Stimulated activated CD4-positive, alpha-beta T cell treated with anti-CD3 and anti-CD28 coated beads, TNF-alpha, amount 100 ng/mL, for 48 hours (primary cell): ENCODE measurements at regions not wholly inside any gene's neighbourhood (a gene's known extent, or its start where the extent isn't known, plus 50 kb on each side); places are given as distances from the start of the nearest gene placed in this dataset.
"Not testable (repeated sequence)": the region's sequence is repeated elsewhere in the genome, so short reads cannot be mapped to it uniquely, and the experiment has no call there.

Source experiments
- DNase-seq, 3 donors: peaks; one replicate each; pipeline ENCODE4 v3.0.0-alpha.2; 2020; ENCODE audit warnings: low read depth in 3 of 3

DNA sequence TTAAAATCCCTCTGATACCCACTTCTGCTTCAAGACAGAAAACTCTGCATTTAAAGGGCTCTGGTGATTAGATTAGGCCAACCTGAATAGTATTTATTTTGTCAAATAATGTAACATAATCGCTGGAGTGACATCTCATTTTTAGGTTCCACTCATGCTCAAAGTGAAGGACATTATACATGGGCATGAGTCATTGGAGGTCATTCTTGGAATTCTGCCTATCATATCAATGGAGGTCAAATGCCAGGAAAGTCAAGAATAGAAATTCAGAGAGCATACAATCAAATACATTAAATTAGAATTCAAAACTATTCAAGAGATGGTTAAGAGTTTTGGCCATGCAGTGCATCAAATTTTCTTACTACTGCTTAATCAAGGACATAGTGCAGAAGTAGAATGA lies 50.8 kb upstream of the PRSS1 start:
- no peak for DNase-seq

DNA sequence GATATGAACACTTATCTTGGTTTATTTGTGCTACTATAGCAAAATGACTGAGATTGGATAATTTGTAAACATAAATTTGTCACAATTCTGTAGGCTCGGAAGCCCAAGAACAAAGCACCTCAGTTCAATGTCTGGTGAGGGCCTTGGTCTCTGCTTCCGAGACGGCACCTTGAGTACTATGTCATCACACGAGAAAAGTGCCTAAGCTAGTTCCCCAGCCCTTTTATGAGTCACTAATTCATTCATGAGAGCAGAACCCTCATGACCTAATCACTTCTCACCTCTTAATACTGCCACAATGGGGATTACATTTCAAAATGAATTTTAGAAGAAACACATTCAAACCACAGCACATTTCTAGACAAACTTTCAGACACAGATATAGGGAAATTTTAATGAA lies 52.0 kb upstream of the PRSS1 start:
- DNase-seq: no peak

DNA sequence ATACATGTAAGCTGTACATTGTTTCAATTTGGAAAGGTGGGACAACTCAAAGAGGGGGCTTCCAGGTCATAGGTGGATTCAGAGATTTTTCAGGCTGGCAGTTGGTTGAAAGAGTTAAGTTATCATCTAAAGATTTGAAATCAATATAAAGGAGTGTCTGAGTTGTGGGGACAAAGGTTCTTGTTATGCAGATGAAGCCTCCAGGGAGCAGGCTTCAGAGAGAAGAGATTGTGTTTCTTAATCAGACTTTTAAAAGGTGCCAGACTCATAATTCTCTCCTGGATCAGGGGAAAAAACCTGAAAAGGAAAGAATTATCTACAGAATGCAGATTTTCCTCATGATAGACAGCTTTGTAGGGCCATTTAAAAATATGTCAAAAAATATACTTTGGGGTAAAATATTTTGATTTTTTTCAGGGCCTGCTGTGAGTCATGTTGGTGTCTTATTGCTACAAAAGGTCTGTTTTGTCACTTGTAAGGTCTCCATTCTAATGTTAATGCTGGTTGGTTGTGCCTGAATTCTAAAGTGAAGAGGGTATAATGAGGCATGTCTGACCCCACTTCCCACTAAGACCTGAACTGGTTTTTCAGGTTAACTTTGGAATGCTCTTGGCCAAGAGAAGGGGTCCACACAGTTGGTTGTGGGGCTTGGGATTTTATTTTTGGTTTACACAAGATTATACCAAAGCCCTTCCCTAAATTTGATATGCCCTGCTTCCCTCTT lies 52.7 kb upstream of the PRSS1 start:
- DNase-seq: no peak

DNA sequence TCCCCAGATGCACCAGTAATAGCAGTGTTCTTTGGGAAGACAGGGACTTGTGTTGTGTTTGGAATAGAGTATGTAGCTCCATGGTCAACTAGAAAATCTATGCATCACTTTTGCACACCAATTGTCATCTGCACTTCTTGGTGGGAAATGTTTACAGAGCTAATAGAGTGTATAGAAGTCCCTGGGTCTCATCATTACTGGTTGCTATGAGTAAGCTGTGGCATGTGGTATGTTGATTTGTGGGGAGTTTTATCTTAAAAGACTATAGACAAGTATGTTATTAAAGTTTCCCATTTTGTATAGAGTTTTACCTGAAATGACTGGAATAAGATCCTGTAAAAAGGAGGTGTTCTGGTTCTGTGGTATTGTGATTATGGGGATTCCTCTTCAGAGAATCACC lies 55.4 kb upstream of the PRSS1 start:
- DNase-seq: no peak

DNA sequence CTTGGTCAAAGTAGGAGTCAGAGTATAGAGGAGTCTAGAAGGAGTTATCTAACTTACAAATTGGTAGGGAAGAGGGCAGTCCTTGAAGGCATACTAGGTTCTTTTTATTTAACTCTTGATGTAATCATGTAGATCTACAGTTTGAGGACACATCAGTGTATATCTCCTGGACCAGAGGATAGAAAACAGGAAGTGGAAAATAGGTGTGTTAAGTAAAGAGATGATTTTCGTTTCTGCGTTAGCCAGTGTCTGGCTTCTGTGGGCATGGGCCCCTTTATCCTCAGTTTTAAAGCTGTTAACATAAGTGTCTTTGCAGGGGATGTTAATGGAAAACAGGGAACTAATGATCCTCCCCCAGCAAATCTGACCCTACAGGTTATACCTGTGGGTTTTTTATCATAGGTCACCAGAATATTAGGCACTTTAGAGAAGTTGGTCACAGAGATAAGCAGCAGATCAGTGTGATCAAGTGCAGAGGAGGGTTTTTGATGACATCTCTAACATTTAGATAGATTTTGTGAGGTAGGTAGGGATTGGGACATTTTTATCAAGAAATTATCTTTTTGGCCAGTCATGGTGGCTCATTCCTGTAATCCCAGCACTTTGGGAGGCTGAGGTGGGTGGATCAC lies 58.6 kb upstream of the PRSS1 start:
- DNase-seq: no peak

DNA sequence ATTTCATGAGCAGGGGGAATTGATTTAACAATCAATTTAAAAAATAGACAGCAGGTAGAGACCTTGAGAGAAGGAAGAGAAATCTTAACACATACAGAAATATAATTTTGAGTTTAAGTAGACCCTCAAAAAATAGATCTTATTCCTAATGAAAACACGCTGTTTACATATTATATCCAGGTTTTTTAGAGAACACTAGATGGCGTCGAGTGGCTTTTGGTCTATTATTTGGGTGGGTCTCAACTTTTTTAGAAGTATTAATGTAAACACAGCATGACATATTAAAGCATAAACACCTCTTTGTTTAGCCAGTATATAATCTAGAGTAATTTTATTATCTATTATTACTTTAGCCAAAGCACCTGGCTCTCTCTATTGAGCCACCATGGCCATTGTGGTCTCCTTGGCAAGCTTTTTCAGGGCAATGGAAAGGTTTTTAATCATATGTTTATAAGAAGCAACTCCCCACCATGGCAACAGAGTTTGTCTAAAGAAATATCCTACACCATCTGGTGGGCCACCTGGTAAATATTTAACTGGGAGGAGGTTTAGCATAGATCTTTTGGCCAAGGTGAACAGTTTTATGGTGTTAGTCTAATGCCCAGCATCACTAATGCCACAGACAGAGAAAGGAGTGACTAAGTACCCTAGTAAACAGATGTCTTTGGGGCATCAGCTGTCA lies 59.7 kb upstream of the PRSS1 start:
- DNase-seq: no peak

DNA sequence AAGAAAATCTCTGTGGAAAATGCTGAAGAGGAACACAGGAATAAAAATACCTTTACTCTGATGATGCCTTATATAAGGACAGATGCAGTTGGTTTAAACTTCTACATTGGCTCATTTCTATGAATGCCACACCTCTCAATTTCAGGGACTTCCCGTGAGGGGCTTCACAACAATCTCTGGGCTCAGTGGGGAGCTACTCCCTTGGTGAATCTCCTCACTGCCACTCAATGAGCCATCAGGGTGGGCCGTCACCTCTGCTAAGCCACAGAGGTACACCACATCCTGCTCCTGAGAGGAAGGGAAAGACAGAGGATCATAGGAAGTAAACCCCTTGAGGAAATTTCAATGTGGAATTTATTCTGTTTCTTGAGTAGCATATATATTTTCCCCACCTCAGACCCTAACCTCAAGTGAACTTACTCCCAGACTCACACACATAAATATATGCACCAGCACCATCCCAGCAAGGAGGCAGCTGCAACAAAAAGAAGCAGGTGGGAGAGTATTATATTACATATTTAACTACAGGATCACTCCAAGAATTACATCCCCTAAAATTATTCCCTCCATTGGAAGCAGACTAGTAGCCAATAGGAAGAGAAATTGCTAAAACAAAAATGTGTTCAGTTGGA lies 63.3 kb upstream of the PRSS1 start:
- no peak for DNase-seq

DNA sequence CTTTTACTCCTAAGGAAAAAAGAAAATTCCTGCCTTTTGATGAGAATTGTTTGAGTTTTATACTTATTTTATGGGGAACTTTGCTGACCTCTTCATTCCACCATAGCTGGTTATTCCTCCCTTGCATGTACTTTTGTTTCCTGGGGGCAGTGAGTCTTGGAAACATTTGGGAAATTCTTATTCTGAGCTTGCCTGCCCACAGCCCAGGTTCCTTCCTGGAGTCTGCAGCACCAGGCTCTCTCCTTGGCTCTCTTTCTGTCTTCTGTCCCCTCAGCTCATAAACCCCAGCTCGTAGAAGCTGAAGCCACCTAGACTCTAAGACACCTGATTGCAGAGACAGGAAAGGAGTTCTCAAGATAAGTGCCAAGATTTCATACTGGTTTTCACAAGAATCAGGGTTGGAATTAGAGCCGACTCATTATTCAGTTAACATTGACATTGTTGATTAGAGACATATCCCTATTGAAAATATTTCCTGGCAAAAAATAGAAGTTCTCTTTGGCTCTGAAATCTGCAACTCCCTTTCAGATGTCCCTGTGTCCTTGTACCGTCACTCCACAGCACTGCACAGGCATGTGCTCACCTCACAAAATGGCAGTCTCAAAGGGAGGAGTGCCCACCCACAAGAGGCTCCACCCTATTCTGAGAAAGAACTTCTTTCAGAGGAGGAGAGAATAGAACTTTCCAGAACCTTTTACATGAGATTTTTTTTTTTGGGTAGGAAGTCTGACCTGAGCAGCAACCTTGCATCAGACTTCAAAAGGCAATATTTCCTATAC lies 67.8 kb upstream of the PRSS1 start:
- no peak for DNase-seq

DNA sequence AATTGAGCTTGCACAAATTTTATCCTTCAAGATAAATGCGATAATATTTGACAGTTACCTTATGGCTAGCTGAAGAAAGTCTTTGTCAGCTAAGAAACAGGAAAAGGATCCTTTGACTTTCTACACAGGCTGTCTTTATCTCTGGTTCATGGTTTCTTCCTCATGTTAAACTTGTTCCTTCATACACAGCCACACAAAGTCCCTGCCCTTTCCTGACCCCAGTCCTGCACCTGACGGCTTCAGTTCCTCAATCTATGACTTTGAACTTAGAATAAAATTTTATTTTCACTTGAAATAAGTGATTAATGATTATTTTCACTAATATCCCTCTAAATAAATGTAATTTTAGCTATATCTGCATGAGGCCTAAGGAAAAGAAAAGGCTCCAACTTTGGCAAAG lies 77.8 kb upstream of the PRSS1 start:
- no peak for DNase-seq

DNA sequence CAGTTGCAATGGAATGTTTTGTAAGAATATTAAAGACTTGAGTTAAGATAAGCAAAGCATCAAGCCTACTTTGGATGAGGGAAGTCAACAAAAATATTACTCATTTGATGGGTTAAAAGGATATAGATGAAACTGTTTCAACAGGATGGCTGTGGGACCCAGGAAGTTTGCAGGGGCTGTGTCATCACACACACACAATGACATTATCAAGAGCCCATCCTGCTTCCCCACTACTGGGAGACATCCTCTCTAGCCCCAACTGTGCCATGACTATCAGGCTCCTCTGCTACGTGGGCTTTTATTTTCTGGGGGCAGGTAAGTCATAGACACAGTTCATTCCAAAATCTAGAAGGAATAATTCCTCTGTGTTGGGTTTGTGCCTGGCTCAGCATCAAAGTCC lies 78.8 kb upstream of the PRSS1 start:
- no peak for DNase-seq

DNA sequence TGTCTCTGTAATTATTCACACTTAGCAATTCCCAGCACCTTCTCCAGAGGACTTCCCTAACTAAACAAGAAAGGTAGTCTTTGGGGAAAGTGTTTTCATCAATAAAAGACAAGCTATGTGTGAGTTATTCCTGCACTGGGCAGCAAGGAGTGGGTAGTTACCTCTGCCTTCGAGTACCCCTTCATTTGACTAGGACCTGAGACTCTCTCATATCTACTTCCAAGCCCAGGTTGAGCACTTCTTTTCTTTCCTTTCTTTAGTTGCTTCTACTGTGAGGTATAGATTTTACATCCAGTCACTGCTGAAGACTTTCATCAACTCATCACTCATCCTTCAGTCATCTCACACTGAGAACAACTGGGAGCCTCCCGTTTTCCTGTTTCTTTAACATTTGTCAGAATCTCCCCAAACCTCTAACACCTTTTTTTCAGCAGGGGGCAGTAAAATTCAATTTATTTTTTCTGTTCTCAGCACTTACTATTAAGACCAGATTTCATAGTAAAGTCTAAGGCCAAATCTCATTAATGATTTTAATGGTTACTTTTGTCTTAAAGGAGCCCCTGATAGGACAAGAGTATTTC lies 80.1 kb upstream of the PRSS1 start:
- no peak for DNase-seq

DNA sequence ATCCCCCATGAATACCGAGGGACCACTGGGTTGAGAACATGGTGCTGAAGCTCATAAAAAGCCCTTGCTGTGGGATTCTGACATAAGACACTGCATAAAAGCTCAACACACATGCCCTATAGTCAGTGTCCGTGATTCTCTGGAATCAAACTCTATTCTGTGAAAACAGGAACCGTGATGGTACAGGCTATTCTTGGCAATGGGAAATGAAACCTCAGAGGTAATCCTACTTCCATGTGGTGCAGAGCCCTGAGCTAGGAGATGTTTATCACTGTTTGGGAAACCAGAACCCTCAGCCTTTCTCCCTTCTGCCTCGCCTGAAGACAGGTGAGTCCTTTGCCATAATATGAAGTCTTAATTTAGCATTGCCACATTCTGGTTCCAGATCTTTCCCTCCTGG lies 80.8 kb upstream of the PRSS1 start:
- no peak for DNase-seq

DNA sequence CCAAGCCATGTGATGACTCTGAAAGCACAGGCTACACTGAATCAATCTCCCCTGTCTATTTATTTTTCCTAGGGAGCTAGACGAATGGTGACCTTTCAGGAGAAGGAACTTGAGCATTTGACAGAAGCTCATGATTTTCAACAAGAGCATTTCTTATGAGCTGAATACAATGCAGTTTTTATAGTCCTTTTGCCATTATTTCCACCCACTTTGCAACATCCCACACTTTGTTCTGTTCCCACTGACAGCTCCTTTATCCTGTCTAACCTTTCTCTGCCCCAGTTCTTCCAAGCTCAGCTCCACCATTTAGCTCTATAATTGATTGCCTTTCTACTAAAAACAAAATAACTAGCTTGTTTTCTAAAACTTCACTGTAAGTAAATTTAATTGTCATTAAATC lies 91.9 kb upstream of the PRSS1 start:
- DNase-seq: no peak

DNA sequence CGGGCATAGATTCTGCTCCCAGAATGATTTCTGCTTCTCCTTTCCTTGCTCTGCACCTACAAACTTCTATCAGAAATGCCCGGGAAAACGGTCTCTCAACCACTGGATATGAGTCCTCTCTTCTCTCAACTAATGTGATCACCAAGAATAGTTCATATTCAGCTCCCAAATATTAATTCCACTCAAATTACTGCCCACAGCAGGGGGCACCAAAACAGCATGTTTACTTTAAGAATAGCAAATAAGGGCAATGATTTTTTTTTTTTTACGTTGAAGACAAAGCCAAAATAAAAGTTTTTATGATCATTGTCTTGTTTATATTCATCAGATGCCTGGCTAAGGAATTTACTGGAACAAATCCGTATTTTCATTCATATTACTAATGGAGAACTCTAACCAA lies 94.9 kb upstream of the PRSS1 start:
- no peak for DNase-seq

DNA sequence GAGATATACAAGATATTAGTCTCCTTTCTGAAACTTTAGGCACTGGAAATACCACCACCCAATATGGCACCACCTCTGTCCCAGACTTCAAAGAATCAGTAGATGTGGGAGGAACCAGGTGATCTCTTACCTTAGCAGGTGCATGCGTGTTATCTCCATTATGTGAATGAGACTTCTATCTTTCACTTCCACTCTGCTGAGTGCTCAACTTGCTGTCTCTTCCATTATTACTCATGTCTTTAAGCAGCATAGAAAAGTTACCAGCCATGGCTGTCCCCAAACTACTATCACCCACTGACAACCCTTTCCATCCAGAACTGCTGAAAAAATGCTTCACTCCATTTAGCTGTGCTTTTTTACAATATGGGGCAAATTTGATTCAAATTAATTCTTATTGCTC lies 101.5 kb upstream of the PRSS1 start:
- DNase-seq: no peak

DNA sequence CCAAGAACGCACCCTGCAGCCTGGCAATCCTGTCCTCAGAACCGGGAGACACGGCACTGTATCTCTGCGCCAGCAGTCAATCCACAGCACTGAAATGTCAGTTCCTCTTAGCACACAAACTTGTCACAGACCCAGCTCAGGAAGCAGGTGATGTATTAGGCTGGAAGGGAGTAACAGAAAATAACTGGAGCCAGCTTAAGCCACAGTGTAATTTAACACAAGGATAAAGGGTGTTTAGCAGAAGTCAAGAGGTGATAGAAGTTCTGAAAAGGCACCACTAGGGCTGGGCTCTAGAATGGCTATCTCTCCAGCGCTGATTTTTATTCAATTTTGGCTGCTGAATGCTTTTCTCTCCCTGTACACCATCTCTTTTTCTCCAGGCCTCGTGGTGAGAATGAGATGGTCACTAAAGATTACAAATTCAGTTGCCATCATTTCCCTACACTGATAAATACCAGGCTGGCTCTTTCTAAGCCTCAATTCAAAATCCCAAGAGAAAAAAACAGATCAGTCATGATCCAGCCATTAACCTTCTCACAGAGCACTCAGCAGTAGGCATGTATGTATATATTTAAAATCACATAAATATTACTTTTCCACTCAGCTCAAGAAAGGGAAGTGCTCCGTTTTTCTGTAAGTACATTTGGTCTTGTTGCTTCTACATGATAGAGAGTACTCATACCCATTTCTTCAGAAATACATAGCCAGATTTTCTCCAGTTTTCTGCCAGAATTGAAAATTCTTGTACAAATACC lies 102.7 kb upstream of the PRSS1 start:
- no peak for DNase-seq

DNA sequence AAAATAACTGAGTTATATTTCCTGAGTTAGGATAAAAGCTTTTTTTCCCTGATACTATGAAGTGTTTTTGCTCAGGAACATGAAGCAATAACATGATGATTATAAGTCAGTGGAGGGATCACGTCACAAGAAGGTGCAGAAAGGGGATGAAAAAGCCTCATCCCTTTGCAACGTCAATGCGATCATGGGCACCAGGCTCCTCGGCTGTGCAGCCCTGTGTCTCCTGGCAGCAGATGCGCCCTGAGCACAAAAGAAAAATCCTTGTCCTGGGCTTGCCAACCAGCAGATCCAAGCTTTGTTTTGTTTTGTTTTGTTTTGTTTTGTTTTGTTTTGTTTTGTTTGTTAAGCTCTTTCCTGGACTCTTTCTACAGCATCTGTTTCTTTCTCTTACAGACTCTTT lies 103.5 kb upstream of the PRSS1 start:
- DNase-seq: no peak

DNA sequence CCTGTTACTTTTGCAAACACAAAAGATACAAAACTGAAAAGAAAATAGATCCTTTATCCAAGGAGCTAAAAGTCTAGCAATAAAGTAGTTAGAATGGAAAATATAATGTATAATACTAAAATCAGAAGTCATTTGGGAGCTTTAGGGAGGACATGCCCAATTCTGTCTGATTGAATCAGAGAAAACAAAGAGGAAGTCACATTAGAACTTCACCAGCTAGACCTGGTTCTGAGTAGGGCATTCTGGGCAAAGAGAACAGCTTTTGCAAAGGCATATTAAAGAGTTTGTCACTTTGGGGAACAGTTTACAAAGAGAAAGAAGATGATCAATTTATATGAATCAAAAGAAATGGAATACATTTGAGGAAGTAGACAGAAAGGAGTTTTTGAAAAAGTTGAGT lies 107.0 kb upstream of the PRSS1 start:
- no peak for DNase-seq

DNA sequence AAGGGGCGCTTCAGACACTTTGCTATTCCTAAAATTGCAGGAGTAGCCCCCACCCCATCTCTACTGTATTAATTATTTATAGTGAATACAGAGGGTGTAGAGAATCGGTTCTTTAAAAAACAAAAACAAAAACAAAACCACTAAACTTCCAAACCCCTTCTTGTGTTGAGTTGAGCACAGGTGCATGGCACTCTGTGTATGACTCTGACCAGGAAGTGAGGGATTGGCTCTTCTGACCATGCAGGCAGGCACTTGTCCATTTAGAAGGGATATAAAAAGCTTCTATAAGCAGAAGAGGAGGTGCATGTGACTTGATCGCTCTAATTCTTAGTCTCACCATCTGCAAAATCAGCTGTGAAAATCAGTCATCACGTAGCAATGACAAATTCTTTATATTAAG lies 108.0 kb upstream of the PRSS1 start:
- DNase-seq: not testable (repeated sequence)

DNA sequence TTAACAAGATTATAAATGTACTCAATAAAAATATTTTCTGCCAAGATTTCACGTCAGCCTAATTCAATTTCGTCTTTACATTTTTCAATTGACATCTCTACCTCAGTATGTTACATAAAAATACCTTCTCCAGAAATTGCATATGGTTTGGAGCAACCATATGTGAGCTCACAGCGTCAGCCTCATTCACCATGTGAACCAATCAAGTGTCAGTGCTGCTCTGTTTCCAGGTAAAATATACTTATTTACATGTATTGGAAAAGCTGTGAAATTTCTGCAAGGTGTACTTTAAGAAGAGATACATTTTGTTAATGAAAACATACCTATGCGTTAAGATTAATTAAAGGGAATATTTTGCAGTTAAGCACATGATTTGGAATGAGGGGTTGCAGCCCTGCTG lies 110.7 kb upstream of the PRSS1 start:
- no peak for DNase-seq

DNA sequence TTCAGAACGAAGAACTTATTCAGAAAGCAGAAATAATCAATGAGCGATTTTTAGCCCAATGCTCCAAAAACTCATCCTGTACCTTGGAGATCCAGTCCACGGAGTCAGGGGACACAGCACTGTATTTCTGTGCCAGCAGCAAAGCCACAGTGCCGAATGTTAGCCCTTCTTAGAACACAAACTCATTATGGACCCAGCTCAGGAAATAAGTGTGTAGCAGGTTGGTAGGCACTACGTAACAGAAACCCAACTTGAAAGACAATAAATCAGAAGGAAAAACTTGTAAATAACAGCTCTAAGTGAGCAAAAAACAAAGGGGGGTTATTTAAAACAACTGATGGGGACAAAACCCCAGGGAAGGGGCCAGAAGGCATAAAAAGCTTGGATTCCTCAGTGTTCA lies 112.0 kb upstream of the PRSS1 start:
- DNase-seq: no peak
